WTC11 (cell line): ENCODE measurements at regions not wholly inside any gene's neighbourhood (a gene's known extent, or its start where the extent isn't known, plus 50 kb on each side); places are given as distances from the start of the nearest gene placed in this dataset.

Source experiments
- ATAC-seq: fragments of 200-7000 bp; cut with Tn5 transposase; 2 replicates; pipeline ENCODE4 v1.10.0; 2021; ENCODE audit warnings: mild to moderate bottlenecking, moderate library complexity
- CTCF ChIA-PET: fragments of 300-600 bp; sonication (Branson Sonifier 250); formaldehyde crosslinking; loops from one replicate; lab custom pipeline; 2021; ENCODE audit warnings: antibody characterized with exemption; lab: Charles Lee
- POLR2A ChIA-PET: fragments of 350-600 bp; sonication (Branson Sonifier 250); formaldehyde crosslinking; loops from one replicate; lab custom pipeline; 2021; ENCODE audit warnings: antibody characterized with exemption; lab: Charles Lee
- DNase-seq: peaks from one replicate; pipeline ENCODE4 v3.0.0; 2021; ENCODE audit warnings: low spot score
- H3K27ac Mint-ChIP-seq: 2 replicates; pipeline ENCODE4 v1.8.0; 2021; ENCODE audit warnings: mixed read lengths
- H3K27me3 Mint-ChIP-seq: 2 replicates; pipeline ENCODE4 v1.8.0; 2021; ENCODE audit warnings: low read depth, mild to moderate bottlenecking, moderate library complexity, mixed read lengths
- H3K36me3 Mint-ChIP-seq: 2 replicates; pipeline ENCODE4 v1.8.0; 2021; ENCODE audit warnings: mixed read lengths
- H3K4me1 Mint-ChIP-seq: 2 replicates; pipeline ENCODE4 v1.8.0; 2022; ENCODE audit warnings: mixed read lengths
- H3K4me3 Mint-ChIP-seq: 2 replicates; pipeline ENCODE4 v1.8.0; 2021; ENCODE audit warnings: mild to moderate bottlenecking, moderate library complexity, mixed read lengths
- H3K9me3 Mint-ChIP-seq: 2 replicates; pipeline ENCODE4 v1.8.0; 2021; ENCODE audit warnings: mixed read lengths
- ATF1 ChIP-seq: sonication (generic); formaldehyde crosslinking; IDR thresholded peaks from 2 replicates; pipeline ENCODE4 v1.8.1; 2023; ENCODE audit warnings: mild to moderate bottlenecking, moderate library complexity, missing genetic modification reagents
- ATF2 ChIP-seq: sonication (generic); formaldehyde crosslinking; IDR thresholded peaks from 2 replicates; pipeline ENCODE4 v1.8.1; 2022; ENCODE audit warnings: low read depth, missing genetic modification reagents, borderline replicate concordance
- ETV6 ChIP-seq: sonication (generic); formaldehyde crosslinking; IDR thresholded peaks from 2 replicates; pipeline ENCODE4 v1.8.1; 2022; ENCODE audit warnings: mild to moderate bottlenecking, missing genetic modification reagents
- FOXP1 ChIP-seq: sonication (generic); formaldehyde crosslinking; IDR thresholded peaks from 2 replicates; pipeline ENCODE4 v1.8.0; 2022; ENCODE audit warnings: missing genetic modification reagents, mild to moderate bottlenecking, moderate library complexity, borderline replicate concordance
- IRF1 ChIP-seq: sonication (generic); formaldehyde crosslinking; IDR thresholded peaks from 2 replicates; pipeline ENCODE4 v1.8.0; 2023; ENCODE audit warnings: missing genetic modification reagents
- KAT7 ChIP-seq: sonication (generic); formaldehyde crosslinking; IDR thresholded peaks from 2 replicates; pipeline ENCODE4 v1.8.1; 2023; ENCODE audit warnings: missing genetic modification reagents, mild to moderate bottlenecking, borderline replicate concordance
- NR1H2 ChIP-seq: sonication (generic); formaldehyde crosslinking; IDR thresholded peaks from 2 replicates; pipeline ENCODE4 v1.9.0; 2021; ENCODE audit warnings: mild to moderate bottlenecking, moderate library complexity, missing genetic modification reagents
- OVOL2 ChIP-seq: fragments of 250-450 bp; sonication (Bioruptor Pico); IDR thresholded peaks from 2 replicates; pipeline ENCODE4 v1.9.0; 2021; ENCODE audit warnings: mild to moderate bottlenecking, borderline replicate concordance
- RELA ChIP-seq: sonication (generic); formaldehyde crosslinking; IDR thresholded peaks from 2 replicates; pipeline ENCODE4 v1.8.1; 2022; ENCODE audit warnings: missing genetic modification reagents, mild to moderate bottlenecking, borderline replicate concordance
- TP53 ChIP-seq: sonication (generic); formaldehyde crosslinking; IDR thresholded peaks from 2 replicates; pipeline ENCODE4 v1.8.1; 2023; ENCODE audit warnings: mild to moderate bottlenecking, missing genetic modification reagents
- ZNF121 ChIP-seq: sonication (generic); formaldehyde crosslinking; IDR thresholded peaks from 2 replicates; pipeline ENCODE4 v1.8.0; 2023; ENCODE audit warnings: missing genetic modification reagents
- ZNF263 ChIP-seq: sonication (generic); formaldehyde crosslinking; IDR thresholded peaks from 2 replicates; pipeline ENCODE4 v1.8.1; 2022; ENCODE audit warnings: low read depth, mild to moderate bottlenecking, moderate library complexity, missing genetic modification reagents
- TF ChIP-seq, protein P1 (sequence below): sonication (generic); formaldehyde crosslinking; IDR thresholded peaks from 2 replicates; pipeline ENCODE4 v1.8.0; 2023; ENCODE audit warnings: mild to moderate bottlenecking, missing genetic modification reagents
- TF ChIP-seq, protein P2 (sequence below): sonication (generic); formaldehyde crosslinking; IDR thresholded peaks from 2 replicates; pipeline ENCODE4 v1.8.1; 2023; ENCODE audit warnings: mild to moderate bottlenecking, missing genetic modification reagents, moderate library complexity
- TF ChIP-seq, protein P3 (sequence below): fragments of 250-450 bp; sonication (Bioruptor Pico); IDR thresholded peaks from 2 replicates; pipeline ENCODE4 v1.8.0; 2021; ENCODE audit warnings: mild to moderate bottlenecking
- TF ChIP-seq, protein P4 (sequence below): sonication (generic); formaldehyde crosslinking; IDR thresholded peaks from 2 replicates; pipeline ENCODE4 v1.8.0; 2022; ENCODE audit warnings: mild to moderate bottlenecking, missing genetic modification reagents
- TF ChIP-seq, protein P5 (sequence below): sonication (generic); formaldehyde crosslinking; IDR thresholded peaks from 2 replicates; pipeline ENCODE4 v1.8.0; 2023; ENCODE audit warnings: missing genetic modification reagents, mild to moderate bottlenecking, borderline replicate concordance
- TF ChIP-seq, protein P6 (sequence below): sonication (generic); formaldehyde crosslinking; IDR thresholded peaks from 2 replicates; pipeline ENCODE4 v1.8.0; 2022; ENCODE audit warnings: mild to moderate bottlenecking, missing genetic modification reagents

GRCh38 chr1:182279724-182280503 is 111.7 kb downstream of the GLUL start (continued):
- TF ChIP-seq, protein P1, sequence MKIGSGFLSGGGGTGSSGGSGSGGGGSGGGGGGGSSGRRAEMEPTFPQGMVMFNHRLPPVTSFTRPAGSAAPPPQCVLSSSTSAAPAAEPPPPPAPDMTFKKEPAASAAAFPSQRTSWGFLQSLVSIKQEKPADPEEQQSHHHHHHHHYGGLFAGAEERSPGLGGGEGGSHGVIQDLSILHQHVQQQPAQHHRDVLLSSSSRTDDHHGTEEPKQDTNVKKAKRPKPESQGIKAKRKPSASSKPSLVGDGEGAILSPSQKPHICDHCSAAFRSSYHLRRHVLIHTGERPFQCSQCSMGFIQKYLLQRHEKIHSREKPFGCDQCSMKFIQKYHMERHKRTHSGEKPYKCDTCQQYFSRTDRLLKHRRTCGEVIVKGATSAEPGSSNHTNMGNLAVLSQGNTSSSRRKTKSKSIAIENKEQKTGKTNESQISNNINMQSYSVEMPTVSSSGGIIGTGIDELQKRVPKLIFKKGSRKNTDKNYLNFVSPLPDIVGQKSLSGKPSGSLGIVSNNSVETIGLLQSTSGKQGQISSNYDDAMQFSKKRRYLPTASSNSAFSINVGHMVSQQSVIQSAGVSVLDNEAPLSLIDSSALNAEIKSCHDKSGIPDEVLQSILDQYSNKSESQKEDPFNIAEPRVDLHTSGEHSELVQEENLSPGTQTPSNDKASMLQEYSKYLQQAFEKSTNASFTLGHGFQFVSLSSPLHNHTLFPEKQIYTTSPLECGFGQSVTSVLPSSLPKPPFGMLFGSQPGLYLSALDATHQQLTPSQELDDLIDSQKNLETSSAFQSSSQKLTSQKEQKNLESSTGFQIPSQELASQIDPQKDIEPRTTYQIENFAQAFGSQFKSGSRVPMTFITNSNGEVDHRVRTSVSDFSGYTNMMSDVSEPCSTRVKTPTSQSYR, result no peak
- no peak for TF ChIP-seq OVOL2 (CRISPR knock-in tag)
- no peak for TF ChIP-seq NR1H2
- TF ChIP-seq, protein P2, sequence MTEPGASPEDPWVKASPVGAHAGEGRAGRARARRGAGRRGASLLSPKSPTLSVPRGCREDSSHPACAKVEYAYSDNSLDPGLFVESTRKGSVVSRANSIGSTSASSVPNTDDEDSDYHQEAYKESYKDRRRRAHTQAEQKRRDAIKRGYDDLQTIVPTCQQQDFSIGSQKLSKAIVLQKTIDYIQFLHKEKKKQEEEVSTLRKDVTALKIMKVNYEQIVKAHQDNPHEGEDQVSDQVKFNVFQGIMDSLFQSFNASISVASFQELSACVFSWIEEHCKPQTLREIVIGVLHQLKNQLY (CRISPR knock-in tag), result no peak
- TF ChIP-seq ZNF263 (CRISPR knock-in tag), result no peak

- no peak for ATAC-seq
- POLR2A ChIA-PET, result no interaction called here
- no peaks in the 10 kb centered on the region for H3K27me3 Mint-ChIP-seq
- no peaks in the 10 kb centered on the region for H3K4me1 Mint-ChIP-seq
- H3K9me3 Mint-ChIP-seq, result no peaks in the 10 kb centered on the region
- no peaks in the 10 kb centered on the region for H3K36me3 Mint-ChIP-seq
- H3K4me3 Mint-ChIP-seq, result no peak overlapping the region
- no peak for DNase-seq
- CTCF ChIA-PET, result interaction anchor here (0.5 to 1.5 kb wide), 10 partner anchors 8 to 225 kb away, joined by 3 to 5 read pairs (median 4); no protein-coding TSS in a partner anchor
- H3K27ac Mint-ChIP-seq, result no peak overlapping the region
- TF ChIP-seq ATF1 (no peak), FOXP1 (CRISPR knock-in tag) (no peak), IRF1 (no peak), KAT7 (CRISPR knock-in tag) (no peak), ZNF121 (CRISPR knock-in tag) (no peak), ETV6 (CRISPR knock-in tag) (no peak), TP53 (CRISPR knock-in tag) (no peak), RELA (CRISPR knock-in tag) (no peak), ATF2 (CRISPR knock-in tag) (no peak)
- TF ChIP-seq, protein P3, sequence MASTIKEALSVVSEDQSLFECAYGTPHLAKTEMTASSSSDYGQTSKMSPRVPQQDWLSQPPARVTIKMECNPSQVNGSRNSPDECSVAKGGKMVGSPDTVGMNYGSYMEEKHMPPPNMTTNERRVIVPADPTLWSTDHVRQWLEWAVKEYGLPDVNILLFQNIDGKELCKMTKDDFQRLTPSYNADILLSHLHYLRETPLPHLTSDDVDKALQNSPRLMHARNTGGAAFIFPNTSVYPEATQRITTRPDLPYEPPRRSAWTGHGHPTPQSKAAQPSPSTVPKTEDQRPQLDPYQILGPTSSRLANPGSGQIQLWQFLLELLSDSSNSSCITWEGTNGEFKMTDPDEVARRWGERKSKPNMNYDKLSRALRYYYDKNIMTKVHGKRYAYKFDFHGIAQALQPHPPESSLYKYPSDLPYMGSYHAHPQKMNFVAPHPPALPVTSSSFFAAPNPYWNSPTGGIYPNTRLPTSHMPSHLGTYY (CRISPR knock-in tag), result no peak
- TF ChIP-seq, protein P4, sequence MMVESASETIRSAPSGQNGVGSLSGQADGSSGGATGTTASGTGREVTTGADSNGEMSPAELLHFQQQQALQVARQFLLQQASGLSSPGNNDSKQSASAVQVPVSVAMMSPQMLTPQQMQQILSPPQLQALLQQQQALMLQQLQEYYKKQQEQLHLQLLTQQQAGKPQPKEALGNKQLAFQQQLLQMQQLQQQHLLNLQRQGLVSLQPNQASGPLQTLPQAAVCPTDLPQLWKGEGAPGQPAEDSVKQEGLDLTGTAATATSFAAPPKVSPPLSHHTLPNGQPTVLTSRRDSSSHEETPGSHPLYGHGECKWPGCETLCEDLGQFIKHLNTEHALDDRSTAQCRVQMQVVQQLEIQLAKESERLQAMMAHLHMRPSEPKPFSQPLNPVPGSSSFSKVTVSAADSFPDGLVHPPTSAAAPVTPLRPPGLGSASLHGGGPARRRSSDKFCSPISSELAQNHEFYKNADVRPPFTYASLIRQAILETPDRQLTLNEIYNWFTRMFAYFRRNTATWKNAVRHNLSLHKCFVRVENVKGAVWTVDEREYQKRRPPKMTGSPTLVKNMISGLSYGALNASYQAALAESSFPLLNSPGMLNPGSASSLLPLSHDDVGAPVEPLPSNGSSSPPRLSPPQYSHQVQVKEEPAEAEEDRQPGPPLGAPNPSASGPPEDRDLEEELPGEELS (CRISPR knock-in tag), result no peak
- TF ChIP-seq, protein P5, sequence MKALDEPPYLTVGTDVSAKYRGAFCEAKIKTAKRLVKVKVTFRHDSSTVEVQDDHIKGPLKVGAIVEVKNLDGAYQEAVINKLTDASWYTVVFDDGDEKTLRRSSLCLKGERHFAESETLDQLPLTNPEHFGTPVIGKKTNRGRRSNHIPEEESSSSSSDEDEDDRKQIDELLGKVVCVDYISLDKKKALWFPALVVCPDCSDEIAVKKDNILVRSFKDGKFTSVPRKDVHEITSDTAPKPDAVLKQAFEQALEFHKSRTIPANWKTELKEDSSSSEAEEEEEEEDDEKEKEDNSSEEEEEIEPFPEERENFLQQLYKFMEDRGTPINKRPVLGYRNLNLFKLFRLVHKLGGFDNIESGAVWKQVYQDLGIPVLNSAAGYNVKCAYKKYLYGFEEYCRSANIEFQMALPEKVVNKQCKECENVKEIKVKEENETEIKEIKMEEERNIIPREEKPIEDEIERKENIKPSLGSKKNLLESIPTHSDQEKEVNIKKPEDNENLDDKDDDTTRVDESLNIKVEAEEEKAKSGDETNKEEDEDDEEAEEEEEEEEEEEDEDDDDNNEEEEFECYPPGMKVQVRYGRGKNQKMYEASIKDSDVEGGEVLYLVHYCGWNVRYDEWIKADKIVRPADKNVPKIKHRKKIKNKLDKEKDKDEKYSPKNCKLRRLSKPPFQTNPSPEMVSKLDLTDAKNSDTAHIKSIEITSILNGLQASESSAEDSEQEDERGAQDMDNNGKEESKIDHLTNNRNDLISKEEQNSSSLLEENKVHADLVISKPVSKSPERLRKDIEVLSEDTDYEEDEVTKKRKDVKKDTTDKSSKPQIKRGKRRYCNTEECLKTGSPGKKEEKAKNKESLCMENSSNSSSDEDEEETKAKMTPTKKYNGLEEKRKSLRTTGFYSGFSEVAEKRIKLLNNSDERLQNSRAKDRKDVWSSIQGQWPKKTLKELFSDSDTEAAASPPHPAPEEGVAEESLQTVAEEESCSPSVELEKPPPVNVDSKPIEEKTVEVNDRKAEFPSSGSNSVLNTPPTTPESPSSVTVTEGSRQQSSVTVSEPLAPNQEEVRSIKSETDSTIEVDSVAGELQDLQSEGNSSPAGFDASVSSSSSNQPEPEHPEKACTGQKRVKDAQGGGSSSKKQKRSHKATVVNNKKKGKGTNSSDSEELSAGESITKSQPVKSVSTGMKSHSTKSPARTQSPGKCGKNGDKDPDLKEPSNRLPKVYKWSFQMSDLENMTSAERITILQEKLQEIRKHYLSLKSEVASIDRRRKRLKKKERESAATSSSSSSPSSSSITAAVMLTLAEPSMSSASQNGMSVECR, result no peak
- TF ChIP-seq, protein P6, sequence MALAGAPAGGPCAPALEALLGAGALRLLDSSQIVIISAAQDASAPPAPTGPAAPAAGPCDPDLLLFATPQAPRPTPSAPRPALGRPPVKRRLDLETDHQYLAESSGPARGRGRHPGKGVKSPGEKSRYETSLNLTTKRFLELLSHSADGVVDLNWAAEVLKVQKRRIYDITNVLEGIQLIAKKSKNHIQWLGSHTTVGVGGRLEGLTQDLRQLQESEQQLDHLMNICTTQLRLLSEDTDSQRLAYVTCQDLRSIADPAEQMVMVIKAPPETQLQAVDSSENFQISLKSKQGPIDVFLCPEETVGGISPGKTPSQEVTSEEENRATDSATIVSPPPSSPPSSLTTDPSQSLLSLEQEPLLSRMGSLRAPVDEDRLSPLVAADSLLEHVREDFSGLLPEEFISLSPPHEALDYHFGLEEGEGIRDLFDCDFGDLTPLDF (CRISPR knock-in tag), result no peak
Observed at GRCh38 chr1:182279302-182279701, 112.3 kb downstream of the GLUL start.
